MM.1S (cell line): ENCODE measurements at regions not wholly inside any gene's neighbourhood (a gene's known extent, or its start where the extent isn't known, plus 50 kb on each side); places are given as distances from the start of the nearest gene placed in this dataset.

Experiments
- CTCF ChIP-seq: fragments of 300-600 bp; sonication (generic); IDR thresholded peaks from 2 replicates; pipeline ENCODE4 v1.5.1; 2016; ENCODE audit warnings: antibody characterized with exemption, low read length, mixed read lengths
- EZH2 ChIP-seq: fragments of 300-600 bp; sonication (generic); optimal IDR thresholded peaks from 2 replicates; pipeline ENCODE3; 2017; ENCODE audit warnings: low read depth, mild to moderate bottlenecking, antibody characterized with exemption, low read length, mixed read lengths

DNA sequence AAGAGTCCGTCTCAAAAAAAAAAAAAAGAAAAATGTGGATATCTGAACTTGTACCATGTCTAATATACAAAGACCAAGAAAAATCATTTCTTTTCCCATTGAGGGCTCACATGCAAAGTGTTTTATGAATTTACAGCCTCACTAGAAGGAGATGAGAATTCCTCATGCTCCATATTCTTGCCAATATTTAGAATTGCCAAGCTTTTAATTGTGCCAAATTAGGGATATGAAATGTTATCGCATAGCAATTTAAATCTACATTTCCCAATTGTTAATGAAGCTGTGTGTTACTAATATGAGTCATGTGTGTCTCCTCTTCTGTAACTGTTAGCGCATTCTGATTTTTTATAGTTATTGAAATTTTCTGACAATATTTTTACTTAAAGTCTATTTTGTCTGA, 63.0 kb upstream of the CRYM start:
- TF ChIP-seq CTCF (no peak), EZH2 (no peak)
